ENCODE measurements at regions not wholly inside any gene's neighbourhood (a gene's known extent, or its start where the extent isn't known, plus 50 kb on each side); places are given as distances from the start of the nearest gene placed in this dataset.

- H3K4me3 ChIP-seq: no peak overlapping the region
- no peaks in the 10 kb centered on the region for H3K36me3 ChIP-seq (replicated peaks; ENCODE audit: insufficient read depth, low read depth)
- no peak overlapping the region for H3K27ac ChIP-seq
- no peak for DNase-seq (ENCODE audit: low spot score)
- H4K20me1 ChIP-seq (ENCODE audit: insufficient read depth, poor library complexity, severe bottlenecking): no peaks in the 10 kb centered on the region
- no peaks in the 10 kb centered on the region for H3K79me2 ChIP-seq
- no peaks in the 10 kb centered on the region for H3K27me3 ChIP-seq
- TF ChIP-seq EZH2phosphoT487 (IDR thresholded peaks at IDR 0.05; ENCODE audit: low read depth, severe bottlenecking, unreplicated experiment) (no peak), EZH2 (IDR thresholded peaks at IDR 0.05; ENCODE audit: borderline replicate concordance) (no peak), CTCF (IDR thresholded peaks at IDR 0.05; ENCODE audit: poor library complexity) (no peak)
- no peaks in the 10 kb centered on the region for H3K4me1 ChIP-seq (ENCODE audit: insufficient read depth)
- H2AFZ ChIP-seq: no peak overlapping the region
- no peaks in the 10 kb centered on the region for H3K9me3 ChIP-seq (ENCODE audit: low read depth)
- no peaks in the 10 kb centered on the region for H3K9me2 ChIP-seq (replicated peaks; ENCODE audit: insufficient read depth)
- no peak overlapping the region for H3K4me2 ChIP-seq
- WGBS (ENCODE audit: low lambda C conversion rate, missing lambda C conversion rate): 59% methylated on average over 4 of the region's 4 CpGs
Observed at GRCh38 chr7:45394117-45394708, 180.0 kb upstream of the ADCY1 start.

DNA sequence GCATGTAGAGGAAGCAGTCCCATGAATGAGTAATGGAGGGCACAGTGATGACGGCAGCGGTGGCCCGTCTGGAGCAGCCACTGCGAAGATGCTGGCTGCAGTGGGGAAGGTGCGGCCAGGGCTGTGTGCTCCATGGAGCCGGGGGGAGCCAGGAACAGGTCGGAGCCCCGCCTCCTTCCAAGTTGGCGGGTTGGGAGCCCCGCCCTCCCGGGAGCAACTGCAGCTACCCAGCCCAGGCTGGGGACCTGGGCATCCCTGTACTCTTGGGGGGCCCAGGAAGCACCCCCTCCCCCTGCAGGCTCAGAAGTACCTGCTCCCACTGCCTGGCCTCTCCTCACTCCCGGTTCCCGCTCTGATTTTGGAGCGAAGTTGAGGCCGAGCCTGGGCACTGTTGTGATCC is 175.1 kb upstream of the ADCY1 start:
- TF ChIP-seq EZH2phosphoT487 (IDR thresholded peaks at IDR 0.05; ENCODE audit: low read depth, severe bottlenecking, unreplicated experiment) (no peak), EZH2 (IDR thresholded peaks at IDR 0.05; ENCODE audit: borderline replicate concordance) (no peak), CTCF (IDR thresholded peaks at IDR 0.05; ENCODE audit: poor library complexity) (no peak)
- WGBS (ENCODE audit: low lambda C conversion rate, missing lambda C conversion rate): 94% methylated on average over 15 of the region's 15 CpGs

GRCh38 chr7:45400680-45401079 is 173.5 kb upstream of the ADCY1 start:
- 85% methylated on average over 7 of the region's 7 CpGs for WGBS (ENCODE audit: low lambda C conversion rate, missing lambda C conversion rate)

More for the DNA sequence above, 175.1 kb upstream of the ADCY1 start:
- Histone ChIP-seq H4K20me1 (ENCODE audit: insufficient read depth, poor library complexity, severe bottlenecking) (no peaks in the 10 kb centered on the region), H3K36me3 (replicated peaks; ENCODE audit: insufficient read depth, low read depth) (no peaks in the 10 kb centered on the region), H3K27ac (no peak overlapping the region), H3K4me1 (ENCODE audit: insufficient read depth) (no peaks in the 10 kb centered on the region), H3K79me2 (no peaks in the 10 kb centered on the region), H2AFZ (no peak overlapping the region), H3K4me2 (no peak overlapping the region), H3K27me3 (no peaks in the 10 kb centered on the region), H3K9me2 (replicated peaks; ENCODE audit: insufficient read depth) (no peaks in the 10 kb centered on the region), H3K4me3 (no peak overlapping the region), H3K9me3 (ENCODE audit: low read depth) (no peaks in the 10 kb centered on the region)
- no peak for DNase-seq (ENCODE audit: low spot score)

More at GRCh38 chr7:45400680-45401079, 173.5 kb upstream of the ADCY1 start:
- no peak for DNase-seq (ENCODE audit: low spot score)
- H3K4me1 ChIP-seq (ENCODE audit: insufficient read depth): no peaks in the 10 kb centered on the region
- H3K4me2 ChIP-seq: no peak overlapping the region
- no peaks in the 10 kb centered on the region for H3K9me2 ChIP-seq (replicated peaks; ENCODE audit: insufficient read depth)
- H3K36me3 ChIP-seq (replicated peaks; ENCODE audit: insufficient read depth, low read depth): no peaks in the 10 kb centered on the region
- no peak overlapping the region for H3K27ac ChIP-seq
- H3K79me2 ChIP-seq: no peaks in the 10 kb centered on the region
- H3K4me3 ChIP-seq: no peak overlapping the region
- no peaks in the 10 kb centered on the region for H3K27me3 ChIP-seq
- H3K9me3 ChIP-seq (ENCODE audit: low read depth): no peaks in the 10 kb centered on the region
- no peak for TF ChIP-seq EZH2 (IDR thresholded peaks at IDR 0.05; ENCODE audit: borderline replicate concordance)
- TF ChIP-seq CTCF (IDR thresholded peaks at IDR 0.05; ENCODE audit: poor library complexity): no peak
- no peak for TF ChIP-seq EZH2phosphoT487 (IDR thresholded peaks at IDR 0.05; ENCODE audit: low read depth, severe bottlenecking, unreplicated experiment)
- no peak overlapping the region for H2AFZ ChIP-seq
- H4K20me1 ChIP-seq (ENCODE audit: insufficient read depth, poor library complexity, severe bottlenecking): no peaks in the 10 kb centered on the region

All from hepatocyte (in vitro differentiated cells).